ENCODE measurements at regions not wholly inside any gene's neighbourhood (a gene's known extent, or its start where the extent isn't known, plus 50 kb on each side); places are given as distances from the start of the nearest gene placed in this dataset.

DNA sequence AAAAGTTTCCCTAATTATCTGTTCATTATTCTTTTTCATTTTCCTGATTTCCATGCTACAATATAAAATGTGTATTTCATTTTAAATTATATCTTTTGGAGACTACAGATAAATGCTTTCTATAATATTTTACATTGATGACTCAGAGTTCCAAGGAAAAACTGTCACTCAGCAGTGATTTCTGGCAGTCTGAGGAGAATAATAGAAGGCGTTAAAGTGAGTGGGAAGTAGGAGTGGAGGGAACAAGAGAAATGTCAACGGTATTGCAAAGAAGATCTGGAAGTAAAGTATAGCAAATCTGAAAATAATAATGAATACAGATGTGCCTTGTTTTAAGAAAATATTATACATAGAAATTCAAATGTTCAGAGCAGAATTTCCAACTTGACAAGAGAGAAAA is 293.6 kb upstream of the PITX2 start:
- TF ChIP-seq, protein P1, sequence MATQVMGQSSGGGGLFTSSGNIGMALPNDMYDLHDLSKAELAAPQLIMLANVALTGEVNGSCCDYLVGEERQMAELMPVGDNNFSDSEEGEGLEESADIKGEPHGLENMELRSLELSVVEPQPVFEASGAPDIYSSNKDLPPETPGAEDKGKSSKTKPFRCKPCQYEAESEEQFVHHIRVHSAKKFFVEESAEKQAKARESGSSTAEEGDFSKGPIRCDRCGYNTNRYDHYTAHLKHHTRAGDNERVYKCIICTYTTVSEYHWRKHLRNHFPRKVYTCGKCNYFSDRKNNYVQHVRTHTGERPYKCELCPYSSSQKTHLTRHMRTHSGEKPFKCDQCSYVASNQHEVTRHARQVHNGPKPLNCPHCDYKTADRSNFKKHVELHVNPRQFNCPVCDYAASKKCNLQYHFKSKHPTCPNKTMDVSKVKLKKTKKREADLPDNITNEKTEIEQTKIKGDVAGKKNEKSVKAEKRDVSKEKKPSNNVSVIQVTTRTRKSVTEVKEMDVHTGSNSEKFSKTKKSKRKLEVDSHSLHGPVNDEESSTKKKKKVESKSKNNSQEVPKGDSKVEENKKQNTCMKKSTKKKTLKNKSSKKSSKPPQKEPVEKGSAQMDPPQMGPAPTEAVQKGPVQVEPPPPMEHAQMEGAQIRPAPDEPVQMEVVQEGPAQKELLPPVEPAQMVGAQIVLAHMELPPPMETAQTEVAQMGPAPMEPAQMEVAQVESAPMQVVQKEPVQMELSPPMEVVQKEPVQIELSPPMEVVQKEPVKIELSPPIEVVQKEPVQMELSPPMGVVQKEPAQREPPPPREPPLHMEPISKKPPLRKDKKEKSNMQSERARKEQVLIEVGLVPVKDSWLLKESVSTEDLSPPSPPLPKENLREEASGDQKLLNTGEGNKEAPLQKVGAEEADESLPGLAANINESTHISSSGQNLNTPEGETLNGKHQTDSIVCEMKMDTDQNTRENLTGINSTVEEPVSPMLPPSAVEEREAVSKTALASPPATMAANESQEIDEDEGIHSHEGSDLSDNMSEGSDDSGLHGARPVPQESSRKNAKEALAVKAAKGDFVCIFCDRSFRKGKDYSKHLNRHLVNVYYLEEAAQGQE (IDR thresholded peaks at IDR 0.05; ENCODE audit: low read depth) = no peak
- no peak for TF ChIP-seq TCF12 (IDR thresholded peaks at IDR 0.05; ENCODE audit: low read depth)
- TF ChIP-seq TAF1 (IDR thresholded peaks at IDR 0.05; ENCODE audit: low read depth) = no peak

Data from Ishikawa (cell line).